ENCODE measurements at regions not wholly inside any gene's neighbourhood (a gene's known extent, or its start where the extent isn't known, plus 50 kb on each side); places are given as distances from the start of the nearest gene placed in this dataset.

DNA sequence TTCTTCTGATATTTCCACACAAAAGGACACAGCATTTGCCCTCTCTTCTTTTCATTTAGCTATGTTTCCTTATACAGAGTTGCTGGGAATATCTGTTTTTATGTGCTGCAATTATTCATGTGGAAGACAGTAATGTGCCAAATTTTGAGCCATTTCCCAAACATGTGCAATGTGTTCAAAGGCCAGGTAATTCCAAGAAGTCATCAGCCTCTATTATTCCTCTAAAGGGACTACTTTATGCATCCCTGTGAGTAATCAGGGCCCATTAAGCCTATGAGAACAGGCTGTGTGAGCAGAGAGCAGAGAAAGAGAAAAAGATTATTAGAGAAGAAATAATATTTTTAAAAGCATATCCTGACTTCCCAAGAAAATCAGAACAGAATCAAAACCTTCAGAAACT, 107.6 kb upstream of the OSR1 start:
- TF ChIP-seq, protein P1, sequence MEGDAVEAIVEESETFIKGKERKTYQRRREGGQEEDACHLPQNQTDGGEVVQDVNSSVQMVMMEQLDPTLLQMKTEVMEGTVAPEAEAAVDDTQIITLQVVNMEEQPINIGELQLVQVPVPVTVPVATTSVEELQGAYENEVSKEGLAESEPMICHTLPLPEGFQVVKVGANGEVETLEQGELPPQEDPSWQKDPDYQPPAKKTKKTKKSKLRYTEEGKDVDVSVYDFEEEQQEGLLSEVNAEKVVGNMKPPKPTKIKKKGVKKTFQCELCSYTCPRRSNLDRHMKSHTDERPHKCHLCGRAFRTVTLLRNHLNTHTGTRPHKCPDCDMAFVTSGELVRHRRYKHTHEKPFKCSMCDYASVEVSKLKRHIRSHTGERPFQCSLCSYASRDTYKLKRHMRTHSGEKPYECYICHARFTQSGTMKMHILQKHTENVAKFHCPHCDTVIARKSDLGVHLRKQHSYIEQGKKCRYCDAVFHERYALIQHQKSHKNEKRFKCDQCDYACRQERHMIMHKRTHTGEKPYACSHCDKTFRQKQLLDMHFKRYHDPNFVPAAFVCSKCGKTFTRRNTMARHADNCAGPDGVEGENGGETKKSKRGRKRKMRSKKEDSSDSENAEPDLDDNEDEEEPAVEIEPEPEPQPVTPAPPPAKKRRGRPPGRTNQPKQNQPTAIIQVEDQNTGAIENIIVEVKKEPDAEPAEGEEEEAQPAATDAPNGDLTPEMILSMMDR (IDR thresholded peaks at IDR 0.05): no peak
- TF ChIP-seq POLR2A (IDR thresholded peaks at IDR 0.05): no peak

All from esophagus squamous epithelium (tissue), 4 donors.